Cardiac muscle cell (in vitro differentiated cells and primary cell): ENCODE measurements at regions not wholly inside any gene's neighbourhood (a gene's known extent, or its start where the extent isn't known, plus 50 kb on each side); places are given as distances from the start of the nearest gene placed in this dataset.
"Not testable (repeated sequence)": the region's sequence is repeated elsewhere in the genome, so short reads cannot be mapped to it uniquely, and the experiment has no call there.

ENCODE experiments used
- DNase-seq, 2 donors: peaks; one replicate each; pipeline versions ENCODE4 v3.0.0 to v3.0.0-alpha.2; 2010 to 2017; ENCODE audit warnings: low read depth in 1 of 2, low spot score in 1 of 2
- H3K27ac ChIP-seq: fragments of 200-600 bp; sonication (generic); 2 replicates; pipeline ENCODE4 v1.5.1; 2016
- H3K27me3 ChIP-seq: fragments of 200-600 bp; sonication (generic); 2 replicates; pipeline ENCODE4 v1.6.0; 2016; ENCODE audit warnings: control low read depth
- H3K36me3 ChIP-seq: fragments of 200-600 bp; sonication (generic); 2 replicates; pipeline ENCODE4 v1.5.1; 2016; ENCODE audit warnings: control low read depth
- H3K4me1 ChIP-seq: fragments of 200-600 bp; sonication (generic); 2 replicates; pipeline ENCODE4 v1.8.1; 2017; ENCODE audit warnings: low read depth, mild to moderate bottlenecking, mixed run types
- H3K4me3 ChIP-seq: fragments of 200-600 bp; sonication (generic); 2 replicates; pipeline ENCODE4 v1.5.1; 2016; ENCODE audit warnings: mild to moderate bottlenecking
- H3K9me3 ChIP-seq: fragments of 200-600 bp; sonication (generic); 2 replicates; pipeline ENCODE4 v1.5.1; 2017; ENCODE audit warnings: low read depth, mild to moderate bottlenecking, control low read depth
- CTCF ChIP-seq: IDR thresholded peaks from 2 replicates; pipeline ENCODE4 v1.5.1; 2012; ENCODE audit warnings: low read depth, mild to moderate bottlenecking, low read length

GRCh38 chr9:38518826-38519225 is 94.6 kb upstream of the IGFBPL1 start:
- Histone ChIP-seq H3K4me1 (no peaks in the 10 kb centered on the region), H3K36me3 (no peaks in the 10 kb centered on the region), H3K27ac (no peak overlapping the region), H3K27me3 (no peaks in the 10 kb centered on the region), H3K9me3 (no peaks in the 10 kb centered on the region), H3K4me3 (no peak overlapping the region)
- no peak for TF ChIP-seq CTCF
- DNase-seq: no peak

- DNase-seq: peak in 1 of 2 donors; percentile 8
- H3K4me3 ChIP-seq, H3K27ac ChIP-seq, H3K9me3 ChIP-seq, H3K36me3 ChIP-seq, H3K27me3 ChIP-seq, H3K4me1 ChIP-seq: not testable (repeated sequence)
These were observed 92.0 kb upstream of the IGFBPL1 start for GRCh38 chr9:38516273-38516672.

GRCh38 chr9:38515055-38515454 is 90.8 kb upstream of the IGFBPL1 start:
- H3K4me1 ChIP-seq, DNase-seq, H3K9me3 ChIP-seq, H3K27ac ChIP-seq, H3K4me3 ChIP-seq, H3K27me3 ChIP-seq, H3K36me3 ChIP-seq: not testable (repeated sequence)

- H3K27ac ChIP-seq, H3K4me1 ChIP-seq, DNase-seq, H3K27me3 ChIP-seq, H3K9me3 ChIP-seq, H3K36me3 ChIP-seq, H3K4me3 ChIP-seq: not testable (repeated sequence)
These were observed 86.1 kb upstream of the IGFBPL1 start for GRCh38 chr9:38510340-38510739.

- Histone ChIP-seq H3K4me1 (no peaks in the 10 kb centered on the region), H3K36me3 (no peaks in the 10 kb centered on the region), H3K27ac (no peak overlapping the region), H3K4me3 (no peak overlapping the region), H3K27me3 (no peaks in the 10 kb centered on the region), H3K9me3 (no peaks in the 10 kb centered on the region)
- no peak for DNase-seq
- TF ChIP-seq CTCF: no peak
These were observed 83.3 kb upstream of the IGFBPL1 start for GRCh38 chr9:38507587-38507986.

- DNase-seq: peak in 1 of 2 donors; percentile 64
- not testable (repeated sequence) for H3K4me3 ChIP-seq, H3K27me3 ChIP-seq
These were observed 75.9 kb upstream of the IGFBPL1 start for GRCh38 chr9:38500171-38500570.

GRCh38 chr9:38498551-38498950 is 74.3 kb upstream of the IGFBPL1 start:
- Histone ChIP-seq H3K4me1 (peaks cover 18% of the 10 kb centered on the region), H3K27ac (peak overlapping the region; percentile 84)
- DNase-seq, H3K9me3 ChIP-seq, H3K27me3 ChIP-seq, H3K36me3 ChIP-seq, H3K4me3 ChIP-seq: not testable (repeated sequence)

More at GRCh38 chr9:38500171-38500570, 75.9 kb upstream of the IGFBPL1 start:
- Histone ChIP-seq H3K4me1 (peaks cover 18% of the 10 kb centered on the region), H3K27ac (peak overlapping the region; percentile 84)
- H3K36me3 ChIP-seq, H3K9me3 ChIP-seq: not testable (repeated sequence)

GRCh38 chr9:38489057-38489456 is 64.8 kb upstream of the IGFBPL1 start:
- Histone ChIP-seq H3K4me1 (peaks cover 6% of the 10 kb centered on the region), H3K36me3 (no peaks in the 10 kb centered on the region), H3K9me3 (no peaks in the 10 kb centered on the region), H3K4me3 (no peak overlapping the region), H3K27ac (peak overlapping the region; percentile 40), H3K27me3 (no peaks in the 10 kb centered on the region)
- no peak for DNase-seq
- no peak for TF ChIP-seq CTCF
